HCT116 (cell line): ENCODE measurements at regions not wholly inside any gene's neighbourhood (a gene's known extent, or its start where the extent isn't known, plus 50 kb on each side); places are given as distances from the start of the nearest gene placed in this dataset.

Experiments
- ATAC-seq: fragments of 200-7000 bp; cut with Tn5 transposase; 2 replicates; pipeline ENCODE4 v1.9.1; 2020; ENCODE audit warnings: mild to moderate bottlenecking, moderate library complexity
- BruUV-seq: library from RNA; stranded (reverse); fragments of 400-500 nt; replicated peaks from 2 replicates; lab custom pipeline; 2021; lab: Mats Ljungman, UMichigan
- CTCF ChIA-PET: fragments of 300-600 bp; sonication (Branson Sonifier 250); formaldehyde crosslinking; loops from one replicate; lab custom pipeline; 2021; ENCODE audit warnings: antibody characterized with exemption; lab: Charles Lee
- POLR2A ChIA-PET: fragments of 300-600, 350-600 bp; sonication (Branson Sonifier 250); formaldehyde crosslinking; loops from one replicate; lab custom pipeline; 2021; ENCODE audit warnings: antibody characterized with exemption; lab: Charles Lee
- RAD21 ChIA-PET, 2 experiments: fragments of 300-600 bp; sonication (Branson Sonifier 250); formaldehyde crosslinking; loops; one replicate each; lab custom pipeline; 2023; ENCODE audit warnings: low total read pairs in 2 of 2; ENCODE audit not compliant: uncharacterized antibody in 2 of 2, unreplicated experiment in 2 of 2, low non-redundant PET in 1 of 2; lab: Charles Lee
- DNase-seq: peaks from one replicate; pipeline ENCODE4 v3.0.0-alpha.2; 2010; ENCODE audit warnings: low read depth, low spot score
- H2AFZ ChIP-seq: fragments of 200-600 bp; shearing (Covaris generic), sonication (generic); 2 replicates; pipeline ENCODE4 v1.6.1; 2017; ENCODE audit warnings: low read depth, mixed run types, mixed read lengths, antibody characterized with exemption, low read length; ENCODE audit not compliant: poor library complexity, severe bottlenecking
- H3K27ac ChIP-seq: 2 replicates; pipeline ENCODE4 v1.5.1; 2012; ENCODE audit warnings: low read depth, low read length
- H3K27me3 ChIP-seq: fragments of 200-600 bp; sonication (generic); 2 replicates; pipeline ENCODE4 v1.6.1; 2016; ENCODE audit warnings: mixed run types, low read length, mixed read lengths; ENCODE audit not compliant: insufficient read depth
- H3K36me3 ChIP-seq, 2 experiments: fragments of 200-500 bp in 1 of 2; fragments of 200-600 bp in 1 of 2; sonication (Bioruptor generic) in 1 of 2; sonication (generic) in 1 of 2; 2 replicates each; pipeline versions ENCODE4 v1.5.1 to v1.6.1; 2014 to 2016; ENCODE audit warnings: low read length in 2 of 2, inconsistent platforms in 1 of 2, mixed read lengths in 1 of 2, mixed run types in 1 of 2; ENCODE audit not compliant: insufficient read depth in 2 of 2, control insufficient read depth in 1 of 2
- H3K4me1 ChIP-seq, 2 experiments: fragments of 200-600 bp in 1 of 2; sonication (generic) in 1 of 2; 2 replicates each; pipeline versions ENCODE4 v1.5.1 to v1.6.1; 2012 to 2017; ENCODE audit warnings: low read length in 2 of 2, inconsistent platforms in 1 of 2, mild to moderate bottlenecking in 1 of 2, mixed read lengths in 1 of 2, mixed run types in 1 of 2, moderate library complexity in 1 of 2; ENCODE audit not compliant: insufficient read depth in 2 of 2, control insufficient read depth in 1 of 2
- H3K4me2 ChIP-seq: fragments of 200-600 bp; sonication (generic); 2 replicates; pipeline ENCODE4 v1.6.1; 2017; ENCODE audit warnings: mixed run types, low read length, mixed read lengths
- H3K4me3 ChIP-seq, 2 experiments: fragments of 200-600 bp in 1 of 2; sonication (generic) in 1 of 2; replicated peaks in 1 of 2; 2 replicates each; pipeline ENCODE4 v1.5.1; 2011 to 2016; ENCODE audit warnings: low read length in 2 of 2, control low read depth in 1 of 2, low read depth in 1 of 2, mild to moderate bottlenecking in 1 of 2, mixed read lengths in 1 of 2, mixed run types in 1 of 2
- H3K79me2 ChIP-seq: fragments of 200-600 bp; sonication (generic); 2 replicates; pipeline ENCODE4 v1.6.1; 2017; ENCODE audit warnings: mild to moderate bottlenecking, mixed run types, low read length, moderate library complexity, mixed read lengths; ENCODE audit not compliant: insufficient read depth
- H3K9ac ChIP-seq: fragments of 200-600 bp; sonication (generic); 2 replicates; pipeline ENCODE4 v1.6.1; 2016; ENCODE audit warnings: low read length, mixed read lengths
- H3K9me2 ChIP-seq: fragments of 200-600 bp; sonication (generic), shearing (Covaris generic); 2 replicates; pipeline ENCODE4 v1.6.1; 2017; ENCODE audit warnings: mixed run types, mild to moderate bottlenecking, moderate library complexity; ENCODE audit not compliant: insufficient read depth
- H3K9me3 ChIP-seq, 2 experiments: fragments of 200-500 bp in 1 of 2; fragments of 200-600 bp in 1 of 2; sonication (Bioruptor generic) in 1 of 2; sonication (generic) in 1 of 2; 2 replicates each; pipeline ENCODE4 v1.6.1; 2014 to 2017; ENCODE audit warnings: low read length in 2 of 2, mixed read lengths in 2 of 2, inconsistent platforms in 1 of 2, low read depth in 1 of 2, mild to moderate bottlenecking in 1 of 2, mixed run types in 1 of 2, moderate library complexity in 1 of 2; ENCODE audit not compliant: control insufficient read depth in 1 of 2, insufficient read depth in 1 of 2
- H4K20me1 ChIP-seq: fragments of 200-600 bp; sonication (generic), shearing (Covaris generic); 2 replicates; pipeline ENCODE4 v1.6.1; 2017; ENCODE audit warnings: mixed run types, mild to moderate bottlenecking, moderate library complexity; ENCODE audit not compliant: insufficient read depth
- ATF3 ChIP-seq: IDR thresholded peaks from 2 replicates; pipeline ENCODE4 v1.6.1; 2012
- CEBPB ChIP-seq: IDR thresholded peaks from 2 replicates; pipeline ENCODE4 v1.6.1; 2012; ENCODE audit warnings: low read depth
- CTCF ChIP-seq, 3 experiments: fragments of 200-600 bp in 1 of 3; sonication (generic) in 1 of 3; IDR thresholded peaks in 2 of 3; conservative IDR thresholded peaks in 1 of 3; 2 replicates each; pipeline ENCODE4 v1.5.1; 2012 to 2017; ENCODE audit warnings: low read depth in 2 of 3, low read length in 2 of 3, antibody characterized with exemption in 1 of 3, borderline replicate concordance in 1 of 3, control low read depth in 1 of 3, mild to moderate bottlenecking in 1 of 3, mixed read lengths in 1 of 3, mixed run types in 1 of 3, moderate library complexity in 1 of 3; ENCODE audit not compliant: insufficient read depth in 1 of 3
- ELF1 ChIP-seq: IDR thresholded peaks from 2 replicates; pipeline ENCODE4 v1.6.1; 2012; ENCODE audit warnings: low read depth, borderline replicate concordance
- EZH2phosphoT487 ChIP-seq: fragments of 200-600 bp; IDR thresholded peaks from 2 replicates; pipeline ENCODE4 v1.6.1; 2018; ENCODE audit warnings: antibody characterized with exemption, borderline replicate concordance
- FOSL1 ChIP-seq: IDR thresholded peaks from 2 replicates; pipeline ENCODE4 v1.6.1; 2012; ENCODE audit warnings: low read depth
- MAX ChIP-seq: IDR thresholded peaks from 2 replicates; pipeline ENCODE4 v1.6.1; 2012
- POLR2AphosphoS5 ChIP-seq: IDR thresholded peaks from 2 replicates; pipeline ENCODE4 v1.6.1; 2011; ENCODE audit warnings: mild to moderate bottlenecking, low read depth, low read length, moderate library complexity
- REST ChIP-seq: IDR thresholded peaks from 2 replicates; pipeline ENCODE4 v1.6.1; 2012; ENCODE audit warnings: low read depth
- SIN3A ChIP-seq: IDR thresholded peaks from 2 replicates; pipeline ENCODE4 v1.6.1; 2012; ENCODE audit warnings: low read depth
- SP1 ChIP-seq: IDR thresholded peaks from 2 replicates; pipeline ENCODE4 v1.6.1; 2012; ENCODE audit warnings: low read depth
- SRF ChIP-seq: IDR thresholded peaks from 2 replicates; pipeline ENCODE4 v1.6.1; 2012; ENCODE audit warnings: low read depth
- TCF7L2 ChIP-seq: IDR thresholded peaks from 2 replicates; pipeline ENCODE4 v1.7.0; 2011; ENCODE audit warnings: borderline replicate concordance, inconsistent platforms; ENCODE audit not compliant: insufficient read depth, insufficient read length; ENCODE audit errors: extremely low read depth
- YY1 ChIP-seq: IDR thresholded peaks from 2 replicates; pipeline ENCODE4 v1.6.1; 2011; ENCODE audit warnings: low read length, low read depth, moderate library complexity, mild to moderate bottlenecking; ENCODE audit not compliant: insufficient replicate concordance; ENCODE audit errors: extremely low read depth
- ZFX ChIP-seq: fragments of 450-650 bp; IDR thresholded peaks from 2 replicates; pipeline ENCODE4 v1.6.1; 2017
- intact Hi-C: fragments of 100-400 bp; cut with micrococcal nuclease; formaldehyde crosslinking; loops from 2 replicates; pipeline ENCODE4 v1.10.0; 2022

GRCh38 chr6:153927867-153928266 is 111.2 kb upstream of the OPRM1 start:
- Histone ChIP-seq H3K36me3 (no peaks in the 10 kb centered on the region), H3K9me2 (no peaks in the 10 kb centered on the region), H2AFZ (no peak overlapping the region), H3K27me3 (no peaks in the 10 kb centered on the region; the same call in 1 of the 2 replicates), H4K20me1 (no peaks in the 10 kb centered on the region), H3K79me2 (no peaks in the 10 kb centered on the region), H3K4me2 (no peak overlapping the region), H3K27ac (no peak overlapping the region), H3K4me1 (no peaks in the 10 kb centered on the region), H3K9ac (no peak overlapping the region), H3K9me3 (no peaks in the 10 kb centered on the region), H3K4me3 (no peak overlapping the region)
- DNase-seq (no peak), ATAC-seq (no peak)
- RAD21 ChIA-PET, result no interaction called here
- POLR2A ChIA-PET, result no interaction called here
- no TSS peak for BruUV-seq
- TF ChIP-seq CTCF (IDR thresholded peaks at IDR 0.05 in 2 of 3, conservative IDR thresholded peaks at IDR 0.05 in 1 of 3; ENCODE audit: borderline replicate concordance in 1 of 3, insufficient read depth in 1 of 3, low read depth in 2 of 3, low read length in 2 of 3) (no peak), POLR2AphosphoS5 (no peak), CEBPB (no peak), ZFX (no peak), MAX (no peak), TCF7L2 (no peak), YY1 (no peak), SIN3A (no peak), FOSL1 (no peak), ATF3 (no peak), EZH2phosphoT487 (no peak), REST (no peak), SP1 (no peak), SRF (no peak), ELF1 (no peak)
- CTCF ChIA-PET, result no interaction called here
- intact Hi-C loops, result no loop called here
